Medulla oblongata (tissue), 1 donor: ENCODE measurements at regions not wholly inside any gene's neighbourhood (a gene's known extent, or its start where the extent isn't known, plus 50 kb on each side); places are given as distances from the start of the nearest gene placed in this dataset.

Source experiments
- DNase-seq: peaks from one replicate; pipeline ENCODE4 v3.0.0-alpha.2; 2015; ENCODE audit errors: extremely low spot score

- DNase-seq: no peak
These were observed 50.8 kb upstream of the FLT1 start for GRCh38 chr13:28545583-28546333.
